Amygdala (tissue), 56 donors: ENCODE measurements at regions not wholly inside any gene's neighbourhood (a gene's known extent, or its start where the extent isn't known, plus 50 kb on each side); places are given as distances from the start of the nearest gene placed in this dataset.

Experiments used
- DNase-seq, 56 donors: peaks; one replicate each; lab custom pipeline; 2025; lab: John Stamatoyannopoulos, UW

GRCh38 chrX:97666890-97667289 is 783.2 kb downstream of the RPA4 start:
- DNase-seq = no peak

GRCh38 chrX:97668126-97668525 is 784.4 kb downstream of the RPA4 start:
- no peak for DNase-seq

- DNase-seq = no peak
Measured at GRCh38 chrX:97672138-97672537, 788.4 kb downstream of the RPA4 start.

GRCh38 chrX:97672608-97673007 is 788.9 kb downstream of the RPA4 start:
- DNase-seq = no peak

GRCh38 chrX:97673135-97673534 is 789.4 kb downstream of the RPA4 start:
- no peak for DNase-seq

- no peak for DNase-seq
Measured at GRCh38 chrX:97682991-97683840, 799.5 kb downstream of the RPA4 start.

- DNase-seq = no peak
Measured at GRCh38 chrX:97685753-97686152, 802.0 kb downstream of the RPA4 start.

- no peak for DNase-seq
Measured at GRCh38 chrX:97691901-97692455, 808.3 kb downstream of the RPA4 start.

GRCh38 chrX:97692575-97692974 is 808.9 kb downstream of the RPA4 start:
- DNase-seq = no peak

- no peak for DNase-seq
Measured at GRCh38 chrX:97700547-97700946, 816.8 kb downstream of the RPA4 start.

- DNase-seq = no peak
Measured at GRCh38 chrX:97704474-97704873, 820.8 kb downstream of the RPA4 start.

GRCh38 chrX:97704881-97705280 is 821.2 kb downstream of the RPA4 start:
- no peak for DNase-seq

GRCh38 chrX:97705936-97706335 is 822.2 kb downstream of the RPA4 start:
- no peak for DNase-seq

- no peak for DNase-seq
Measured at GRCh38 chrX:97714072-97714471, 830.4 kb downstream of the RPA4 start.

GRCh38 chrX:97728215-97728614 is 844.5 kb downstream of the RPA4 start:
- no peak for DNase-seq

GRCh38 chrX:97740044-97740443 is 856.3 kb downstream of the RPA4 start:
- DNase-seq = no peak

- DNase-seq = no peak
Measured at GRCh38 chrX:97740886-97741285, 857.2 kb downstream of the RPA4 start.

- no peak for DNase-seq
Measured at GRCh38 chrX:97743014-97743413, 859.3 kb downstream of the RPA4 start.

GRCh38 chrX:97747346-97747745 is 863.6 kb downstream of the RPA4 start:
- DNase-seq = no peak

- no peak for DNase-seq
Measured at GRCh38 chrX:97751016-97751415, 867.3 kb downstream of the RPA4 start.

GRCh38 chrX:97751735-97752134 is 868.0 kb downstream of the RPA4 start:
- no peak for DNase-seq

GRCh38 chrX:97756879-97757278 is 873.2 kb downstream of the RPA4 start:
- DNase-seq = no peak
